Activated naive CD8-positive, alpha-beta T cell (primary cell): ENCODE measurements at regions not wholly inside any gene's neighbourhood (a gene's known extent, or its start where the extent isn't known, plus 50 kb on each side); places are given as distances from the start of the nearest gene placed in this dataset.

ENCODE experiments used
- H3K27ac Mint-ChIP-seq: one replicate; pipeline ENCODE4 v1.8.0; 2021; ENCODE audit warnings: mixed read lengths
- H3K27me3 Mint-ChIP-seq: one replicate; pipeline ENCODE4 v1.8.0; 2021; ENCODE audit warnings: mixed read lengths
- H3K36me3 Mint-ChIP-seq: one replicate; pipeline ENCODE4 v1.8.0; 2021; ENCODE audit warnings: mixed read lengths
- H3K4me1 Mint-ChIP-seq: one replicate; pipeline ENCODE4 v1.8.0; 2021; ENCODE audit warnings: low read depth, mixed read lengths
- H3K4me3 Mint-ChIP-seq: one replicate; pipeline ENCODE4 v1.8.0; 2021; ENCODE audit warnings: mild to moderate bottlenecking, mixed read lengths
- H3K9me3 Mint-ChIP-seq: one replicate; pipeline ENCODE4 v1.8.0; 2021; ENCODE audit warnings: low read depth, mixed read lengths

- H3K4me1 Mint-ChIP-seq, result no peaks in the 10 kb centered on the region
- H3K36me3 Mint-ChIP-seq, result no peaks in the 10 kb centered on the region
- H3K27ac Mint-ChIP-seq, result no peak overlapping the region
- no peak overlapping the region for H3K4me3 Mint-ChIP-seq
- H3K9me3 Mint-ChIP-seq, result peaks cover 26% of the 10 kb centered on the region
- H3K27me3 Mint-ChIP-seq, result no peaks in the 10 kb centered on the region
Measured at GRCh38 chr5:20528471-20528870, 540.5 kb upstream of the CDH18 start.

- Mint-ChIP-seq H3K9me3 (peaks cover 32% of the 10 kb centered on the region), H3K4me3 (no peak overlapping the region), H3K27ac (no peak overlapping the region), H3K36me3 (no peaks in the 10 kb centered on the region), H3K27me3 (no peaks in the 10 kb centered on the region), H3K4me1 (no peaks in the 10 kb centered on the region)
Measured at GRCh38 chr5:20524991-20525529, 537.1 kb upstream of the CDH18 start.

GRCh38 chr5:20522905-20523482 is 535.0 kb upstream of the CDH18 start:
- Mint-ChIP-seq H3K27ac (no peak overlapping the region), H3K9me3 (peaks cover 26% of the 10 kb centered on the region), H3K36me3 (no peaks in the 10 kb centered on the region), H3K4me3 (no peak overlapping the region), H3K4me1 (no peaks in the 10 kb centered on the region), H3K27me3 (no peaks in the 10 kb centered on the region)

GRCh38 chr5:20515606-20516005 is 527.6 kb upstream of the CDH18 start:
- Mint-ChIP-seq H3K4me3 (no peak overlapping the region), H3K27me3 (no peaks in the 10 kb centered on the region), H3K27ac (no peak overlapping the region), H3K36me3 (no peaks in the 10 kb centered on the region), H3K4me1 (no peaks in the 10 kb centered on the region), H3K9me3 (peaks cover 24% of the 10 kb centered on the region)

DNA sequence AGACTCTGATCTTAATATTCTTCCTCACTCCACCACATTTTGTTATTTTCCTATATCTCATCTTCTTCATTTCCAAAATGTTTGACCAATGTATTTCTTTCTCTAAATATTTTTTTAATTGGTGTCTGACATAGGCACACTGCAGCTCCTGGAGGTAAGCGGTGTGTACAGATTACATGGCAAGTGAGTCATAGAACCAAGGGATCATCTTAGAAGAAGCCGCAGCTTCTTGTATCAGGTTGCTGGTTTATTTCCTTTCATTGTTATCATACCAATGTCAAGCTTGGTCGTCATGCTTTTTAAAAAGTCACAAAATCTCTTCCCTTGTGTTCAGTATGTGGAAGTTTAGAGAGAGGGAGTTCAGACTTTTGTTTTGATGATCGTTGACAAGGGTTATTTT is 526.1 kb upstream of the CDH18 start:
- H3K4me1 Mint-ChIP-seq, result no peaks in the 10 kb centered on the region
- no peaks in the 10 kb centered on the region for H3K27me3 Mint-ChIP-seq
- H3K36me3 Mint-ChIP-seq, result no peaks in the 10 kb centered on the region
- H3K27ac Mint-ChIP-seq, result no peak overlapping the region
- no peak overlapping the region for H3K4me3 Mint-ChIP-seq
- peaks cover 24% of the 10 kb centered on the region for H3K9me3 Mint-ChIP-seq

- Mint-ChIP-seq H3K36me3 (no peaks in the 10 kb centered on the region), H3K4me3 (no peak overlapping the region), H3K9me3 (peaks cover 4% of the 10 kb centered on the region), H3K27me3 (no peaks in the 10 kb centered on the region), H3K27ac (no peak overlapping the region), H3K4me1 (no peaks in the 10 kb centered on the region)
Measured at GRCh38 chr5:20500546-20500945, 512.5 kb upstream of the CDH18 start.

- Mint-ChIP-seq H3K4me1 (no peaks in the 10 kb centered on the region), H3K9me3 (peaks cover 4% of the 10 kb centered on the region), H3K27ac (no peak overlapping the region), H3K4me3 (no peak overlapping the region), H3K36me3 (no peaks in the 10 kb centered on the region), H3K27me3 (no peaks in the 10 kb centered on the region)
Measured at GRCh38 chr5:20498926-20499325, 510.9 kb upstream of the CDH18 start.

- Mint-ChIP-seq H3K4me1 (no peaks in the 10 kb centered on the region), H3K4me3 (no peak overlapping the region), H3K36me3 (no peaks in the 10 kb centered on the region), H3K9me3 (peaks cover 4% of the 10 kb centered on the region), H3K27ac (no peak overlapping the region), H3K27me3 (no peaks in the 10 kb centered on the region)
Measured at GRCh38 chr5:20498102-20498501, 510.1 kb upstream of the CDH18 start.

- Mint-ChIP-seq H3K36me3 (no peaks in the 10 kb centered on the region), H3K9me3 (peaks cover 4% of the 10 kb centered on the region), H3K27me3 (no peaks in the 10 kb centered on the region)
Measured at GRCh38 chr5:20497356-20497755, 509.4 kb upstream of the CDH18 start.

DNA sequence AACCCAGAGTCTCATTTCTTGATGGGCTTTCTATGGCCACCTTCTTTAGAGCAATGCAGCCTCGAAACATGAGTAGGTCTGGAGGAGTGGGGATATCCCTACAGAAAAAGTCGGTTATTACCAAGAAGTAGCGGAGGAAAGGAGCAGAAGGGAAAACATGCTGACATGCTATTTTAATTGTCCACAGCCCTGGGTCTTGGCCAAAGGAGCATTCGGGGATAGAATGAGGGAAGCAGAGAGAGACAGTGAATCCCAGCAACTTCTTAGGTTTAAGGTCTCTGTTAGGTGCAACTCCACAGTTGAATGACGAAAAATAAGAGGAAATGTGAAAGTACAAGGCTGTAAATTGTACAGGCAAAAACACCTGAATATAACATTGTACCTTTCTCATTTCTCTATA is 506.7 kb upstream of the CDH18 start:
- Mint-ChIP-seq H3K27me3 (no peaks in the 10 kb centered on the region), H3K27ac (no peak overlapping the region), H3K36me3 (no peaks in the 10 kb centered on the region), H3K9me3 (peaks cover 4% of the 10 kb centered on the region), H3K4me3 (no peak overlapping the region), H3K4me1 (no peaks in the 10 kb centered on the region)

More at GRCh38 chr5:20497356-20497755, 509.4 kb upstream of the CDH18 start:
- Mint-ChIP-seq H3K4me1 (no peaks in the 10 kb centered on the region), H3K4me3 (no peak overlapping the region), H3K27ac (no peak overlapping the region)

DNA sequence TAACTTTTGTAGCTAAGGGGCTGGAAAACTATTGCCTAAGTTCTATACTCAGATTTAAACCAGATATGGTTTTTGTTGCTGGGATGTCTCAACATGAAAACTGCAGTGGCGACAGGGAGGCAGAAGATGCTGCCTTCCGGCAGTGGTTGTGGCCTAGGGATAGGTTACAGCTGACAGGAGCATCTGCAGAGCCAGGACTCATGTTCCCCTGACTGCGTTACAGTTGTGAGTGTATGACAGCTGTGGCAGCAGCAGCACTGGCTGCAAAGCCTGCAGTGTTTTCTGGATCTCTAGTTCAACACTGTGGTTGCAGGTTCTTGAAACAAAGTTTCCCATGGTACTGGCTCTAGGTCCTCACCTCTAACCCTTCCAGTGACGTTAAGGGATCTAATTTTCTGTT is 498.8 kb upstream of the CDH18 start:
- Mint-ChIP-seq H3K27ac (no peak overlapping the region), H3K36me3 (no peaks in the 10 kb centered on the region), H3K27me3 (no peaks in the 10 kb centered on the region), H3K4me1 (no peaks in the 10 kb centered on the region), H3K9me3 (peaks cover 19% of the 10 kb centered on the region), H3K4me3 (no peak overlapping the region)

- Mint-ChIP-seq H3K4me3 (no peak overlapping the region), H3K9me3 (peaks cover 10% of the 10 kb centered on the region), H3K4me1 (no peaks in the 10 kb centered on the region), H3K27ac (no peak overlapping the region), H3K36me3 (no peaks in the 10 kb centered on the region), H3K27me3 (no peaks in the 10 kb centered on the region)
Measured at GRCh38 chr5:20476016-20476415, 488.0 kb upstream of the CDH18 start.

GRCh38 chr5:20470997-20471396 is 483.0 kb upstream of the CDH18 start:
- Mint-ChIP-seq H3K27me3 (no peaks in the 10 kb centered on the region), H3K9me3 (peaks cover 5% of the 10 kb centered on the region), H3K4me1 (no peaks in the 10 kb centered on the region), H3K4me3 (no peak overlapping the region), H3K27ac (no peak overlapping the region), H3K36me3 (no peaks in the 10 kb centered on the region)

- peaks cover 5% of the 10 kb centered on the region for H3K9me3 Mint-ChIP-seq
- H3K4me1 Mint-ChIP-seq, result no peaks in the 10 kb centered on the region
- H3K4me3 Mint-ChIP-seq, result no peak overlapping the region
- H3K27ac Mint-ChIP-seq, result no peak overlapping the region
- H3K27me3 Mint-ChIP-seq, result no peaks in the 10 kb centered on the region
- H3K36me3 Mint-ChIP-seq, result no peaks in the 10 kb centered on the region
Measured at GRCh38 chr5:20469792-20470191, 481.8 kb upstream of the CDH18 start.

DNA sequence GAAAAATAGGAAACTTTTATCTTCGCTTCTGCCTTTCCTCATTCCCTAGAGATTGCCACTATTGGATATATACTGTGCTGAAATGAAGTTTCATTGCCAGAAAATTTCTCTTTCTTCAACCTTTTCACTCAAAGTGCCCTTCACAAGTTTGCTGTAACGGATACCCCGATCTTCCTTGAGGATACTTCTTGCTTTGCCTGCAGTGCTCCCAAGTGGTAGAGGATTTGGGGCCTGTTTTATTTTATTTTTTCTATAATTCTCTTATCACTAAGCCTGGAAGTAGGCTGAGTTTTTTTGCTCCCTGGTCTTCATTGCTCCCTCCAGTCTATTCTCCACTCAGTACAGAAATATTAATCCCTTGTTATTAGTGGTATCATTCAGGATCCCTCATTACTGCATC is 481.4 kb upstream of the CDH18 start:
- Mint-ChIP-seq H3K9me3 (peaks cover 5% of the 10 kb centered on the region), H3K4me3 (no peak overlapping the region), H3K27me3 (no peaks in the 10 kb centered on the region)

GRCh38 chr5:20466512-20466911 is 478.5 kb upstream of the CDH18 start:
- Mint-ChIP-seq H3K9me3 (peaks cover 11% of the 10 kb centered on the region), H3K4me3 (no peak overlapping the region), H3K27ac (no peak overlapping the region), H3K27me3 (no peaks in the 10 kb centered on the region), H3K36me3 (no peaks in the 10 kb centered on the region), H3K4me1 (no peaks in the 10 kb centered on the region)

More for the DNA sequence above, 481.4 kb upstream of the CDH18 start:
- H3K36me3 Mint-ChIP-seq, result no peaks in the 10 kb centered on the region
- H3K27ac Mint-ChIP-seq, result no peak overlapping the region
- no peaks in the 10 kb centered on the region for H3K4me1 Mint-ChIP-seq
